Common myeloid progenitor, CD34-positive (primary cell): ENCODE measurements at regions not wholly inside any gene's neighbourhood (a gene's known extent, or its start where the extent isn't known, plus 50 kb on each side); places are given as distances from the start of the nearest gene placed in this dataset.

Source experiments
- CTCF ChIA-PET: fragments of 350-600 bp; sonication (Branson Sonifier 250); formaldehyde crosslinking; loops from one replicate; lab custom pipeline; 2021; ENCODE audit warnings: antibody characterized with exemption; lab: Charles Lee
- POLR2A ChIA-PET: fragments of 350-600 bp; sonication (Branson Sonifier 250); formaldehyde crosslinking; loops from one replicate; lab custom pipeline; 2021; ENCODE audit warnings: antibody characterized with exemption; lab: Charles Lee
- DNase-seq, 3 donors: peaks; one replicate each; pipeline versions ENCODE4 v3.0.0 to v3.0.0-alpha.2; 2013
- H3K27ac ChIP-seq, 2 experiments: 1 replicate in 1 of 2; 2 replicates in 1 of 2; pipeline ENCODE4 v1.7.0; 2013; ENCODE audit warnings: inconsistent platforms in 2 of 2, low read length in 2 of 2, mild to moderate bottlenecking in 2 of 2, low read depth in 1 of 2, moderate library complexity in 1 of 2; ENCODE audit not compliant: severe bottlenecking in 2 of 2, insufficient read depth in 1 of 2, poor library complexity in 1 of 2
- H3K27me3 ChIP-seq, 5 experiments: replicated peaks in 2 of 5; 1 replicate in 3 of 5; 2 replicates in 2 of 5; pipeline versions ENCODE4 v1.6.1 to v1.7.0; 2013; ENCODE audit warnings: low read length in 4 of 5, mild to moderate bottlenecking in 2 of 5, moderate library complexity in 2 of 5, inconsistent platforms in 1 of 5; ENCODE audit not compliant: insufficient read depth in 5 of 5, control insufficient read depth in 4 of 5
- H3K36me3 ChIP-seq, 4 experiments: 1 replicate in 2 of 4; 2 replicates in 2 of 4; pipeline versions ENCODE4 v1.6.1 to v1.7.0; 2013; ENCODE audit warnings: low read length in 3 of 4, control low read depth in 1 of 4, mild to moderate bottlenecking in 1 of 4; ENCODE audit not compliant: control insufficient read depth in 4 of 4, insufficient read depth in 4 of 4
- H3K4me1 ChIP-seq, 4 experiments: 1 replicate in 3 of 4; 2 replicates in 1 of 4; pipeline versions ENCODE4 v1.6.1 to v1.7.1; 2013; ENCODE audit warnings: low read length in 3 of 4, mild to moderate bottlenecking in 3 of 4, control low read depth in 1 of 4, inconsistent platforms in 1 of 4, moderate library complexity in 1 of 4; ENCODE audit not compliant: control insufficient read depth in 4 of 4, insufficient read depth in 4 of 4; ENCODE audit errors: control extremely low read depth in 1 of 4
- H3K4me3 ChIP-seq, 7 experiments: 1 replicate in 4 of 7; 2 replicates in 3 of 7; pipeline versions ENCODE4 v1.5.1 to v1.7.0; 2013; ENCODE audit warnings: mild to moderate bottlenecking in 7 of 7, low read length in 6 of 7, moderate library complexity in 6 of 7, inconsistent platforms in 2 of 7, low read depth in 2 of 7, control low read depth in 1 of 7; ENCODE audit not compliant: insufficient read depth in 4 of 7, control insufficient read depth in 1 of 7; ENCODE audit errors: extremely low read depth in 1 of 7
- H3K9me3 ChIP-seq, 5 experiments: 1 replicate in 4 of 5; 2 replicates in 1 of 5; pipeline versions ENCODE4 v1.6.1 to v1.7.1; 2013; ENCODE audit warnings: low read length in 4 of 5, mild to moderate bottlenecking in 2 of 5, inconsistent platforms in 1 of 5, low read depth in 1 of 5, moderate library complexity in 1 of 5; ENCODE audit not compliant: control insufficient read depth in 4 of 5, insufficient read depth in 2 of 5; ENCODE audit errors: control extremely low read depth in 1 of 5
- WGBS: methylation state at CpG from one replicate; pipeline ENCODE4 v1.1.5; 2013; ENCODE audit not compliant: insufficient coverage; 5-methylcytosine and 5-hydroxymethylcytosine counted together

GRCh38 chr1:95584315-95584714, 350.3 kb downstream of the RWDD3 start:
- POLR2A ChIA-PET: no interaction called here
- DNase-seq: no peak
- 90% methylated on average over 1 of the region's 4 CpGs for WGBS
- CTCF ChIA-PET: no interaction called here
- Histone ChIP-seq H3K9me3 (peaks cover 0 to 3% (median 0%) of the 10 kb centered on the region in 5 experiments), H3K27me3 (no peaks in the 10 kb centered on the region), H3K36me3 (no peaks in the 10 kb centered on the region), H3K4me3 (no peak overlapping the region), H3K27ac (no peak overlapping the region), H3K4me1 (no peaks in the 10 kb centered on the region)

DNA sequence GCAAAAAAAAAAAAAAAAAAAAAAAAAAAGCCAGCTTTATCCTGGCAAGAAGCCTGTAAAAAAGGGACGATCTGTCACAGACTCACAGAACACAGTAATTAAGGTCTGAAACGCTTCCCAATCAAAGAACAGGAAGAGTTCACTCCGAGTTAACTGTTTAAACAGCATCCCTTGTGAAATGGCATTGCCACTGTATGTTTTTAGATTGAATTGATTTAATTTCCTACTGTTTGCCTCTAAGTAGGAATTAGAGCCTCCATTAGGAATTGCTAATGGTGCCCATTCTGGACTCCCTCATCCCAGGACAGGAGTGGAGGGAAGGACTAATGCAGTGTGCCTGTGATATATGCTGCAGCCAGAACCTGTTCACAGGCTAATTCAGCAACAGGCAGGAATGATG, 370.8 kb downstream of the RWDD3 start:
- CTCF ChIA-PET: no interaction called here
- Histone ChIP-seq H3K4me1 (no peaks in the 10 kb centered on the region), H3K27me3 (no peaks in the 10 kb centered on the region), H3K4me3 (no peak overlapping the region), H3K27ac (no peak overlapping the region), H3K36me3 (no peaks in the 10 kb centered on the region), H3K9me3 (peaks cover 0 to 2% (median 0%) of the 10 kb centered on the region in 5 experiments)
- 31% methylated on average over 2 of the region's 3 CpGs for WGBS
- no peak for DNase-seq
- POLR2A ChIA-PET: no interaction called here

DNA sequence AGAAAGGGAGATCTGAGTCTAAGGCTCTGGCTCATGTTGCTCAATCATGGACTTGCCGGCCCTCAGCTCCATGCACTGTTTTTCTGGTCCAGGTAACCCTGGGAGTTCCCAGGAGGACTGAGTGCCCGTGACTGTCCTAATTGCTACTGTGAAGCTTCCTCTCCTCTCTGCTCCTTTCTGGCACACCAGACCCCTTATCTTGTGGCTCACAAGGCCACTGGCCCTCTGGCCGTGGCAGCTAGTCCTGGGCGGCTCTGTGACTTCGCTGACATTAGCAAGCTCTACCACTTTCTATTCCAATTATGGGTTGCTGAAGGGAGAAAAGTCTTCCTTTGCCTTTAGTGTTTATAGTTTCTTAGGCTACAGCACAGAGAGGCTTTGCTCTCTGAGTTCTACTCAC, 380.2 kb downstream of the RWDD3 start:
- Histone ChIP-seq H3K4me3 (no peak overlapping the region), H3K4me1 (no peaks in the 10 kb centered on the region), H3K27ac (no peak overlapping the region), H3K27me3 (no peaks in the 10 kb centered on the region), H3K36me3 (no peaks in the 10 kb centered on the region), H3K9me3 (no peaks in the 10 kb centered on the region)
- no peak for DNase-seq
- ChIA-PET POLR2A (no interaction called here), CTCF (no interaction called here)
- 95% methylated on average over 2 of the region's 5 CpGs for WGBS

DNA sequence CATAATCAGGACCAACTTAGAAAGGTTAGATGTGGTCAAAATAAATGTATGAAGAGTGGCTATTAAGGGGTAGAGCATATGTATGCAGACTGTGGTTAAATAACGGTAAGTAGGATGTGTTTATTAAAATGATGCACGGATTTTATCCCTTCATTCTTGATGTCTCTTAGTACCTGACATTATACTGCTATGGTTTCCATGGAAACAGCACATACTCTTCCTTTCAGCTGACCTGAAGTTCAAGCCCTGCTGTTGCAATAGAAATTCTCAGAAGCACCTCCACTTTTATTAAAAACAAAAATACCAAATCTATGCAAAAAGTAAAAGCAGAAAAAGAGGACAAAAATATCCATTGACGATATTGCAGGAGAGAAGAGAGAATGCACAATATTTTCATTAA, 381.4 kb downstream of the RWDD3 start:
- Histone ChIP-seq H3K9me3 (no peaks in the 10 kb centered on the region), H3K4me1 (no peaks in the 10 kb centered on the region), H3K36me3 (no peaks in the 10 kb centered on the region), H3K27ac (no peak overlapping the region), H3K4me3 (no peak overlapping the region), H3K27me3 (no peaks in the 10 kb centered on the region)
- no peak for DNase-seq
- no CpG with 5 or more reads among the region's 3 CpGs for WGBS
- ChIA-PET CTCF (no interaction called here), POLR2A (no interaction called here)

- POLR2A ChIA-PET: no interaction called here
- Histone ChIP-seq H3K36me3 (no peaks in the 10 kb centered on the region), H3K9me3 (no peaks in the 10 kb centered on the region), H3K27ac (no peak overlapping the region), H3K4me3 (no peak overlapping the region), H3K27me3 (no peaks in the 10 kb centered on the region), H3K4me1 (no peaks in the 10 kb centered on the region)
- WGBS: 100% methylated on average over 5 of the region's 5 CpGs
- DNase-seq: no peak
- CTCF ChIA-PET: no interaction called here
These were observed 386.1 kb downstream of the RWDD3 start for GRCh38 chr1:95620076-95620475.

GRCh38 chr1:95622609-95623008, 388.6 kb downstream of the RWDD3 start:
- WGBS: 95% methylated on average over 3 of the region's 5 CpGs
- Histone ChIP-seq H3K4me1 (no peaks in the 10 kb centered on the region), H3K27me3 (no peaks in the 10 kb centered on the region), H3K4me3 (no peak overlapping the region), H3K36me3 (no peaks in the 10 kb centered on the region), H3K27ac (no peak overlapping the region), H3K9me3 (no peaks in the 10 kb centered on the region)
- CTCF ChIA-PET: no interaction called here
- DNase-seq: no peak
- POLR2A ChIA-PET: interaction anchor here (0.6 kb wide), 1 partner anchor 556 kb away, joined by 3 read pairs; no protein-coding TSS in a partner anchor

- H3K36me3 ChIP-seq: no peaks in the 10 kb centered on the region
- no peaks in the 10 kb centered on the region for H3K27me3 ChIP-seq
- DNase-seq: no peak
- CTCF ChIA-PET: no interaction called here
- POLR2A ChIA-PET: no interaction called here
- H3K4me1 ChIP-seq: no peaks in the 10 kb centered on the region
- H3K27ac ChIP-seq: no peak overlapping the region
- WGBS: 90% methylated on average over 1 of the region's 1 CpG
- no peak overlapping the region for H3K4me3 ChIP-seq
- H3K9me3 ChIP-seq: no peaks in the 10 kb centered on the region
These were observed 391.2 kb downstream of the RWDD3 start for GRCh38 chr1:95625224-95625623.
